ENCODE measurements at regions not wholly inside any gene's neighbourhood (a gene's known extent, or its start where the extent isn't known, plus 50 kb on each side); places are given as distances from the start of the nearest gene placed in this dataset.
"Not testable (repeated sequence)": the region's sequence is repeated elsewhere in the genome, so short reads cannot be mapped to it uniquely, and the experiment has no call there.

DNA sequence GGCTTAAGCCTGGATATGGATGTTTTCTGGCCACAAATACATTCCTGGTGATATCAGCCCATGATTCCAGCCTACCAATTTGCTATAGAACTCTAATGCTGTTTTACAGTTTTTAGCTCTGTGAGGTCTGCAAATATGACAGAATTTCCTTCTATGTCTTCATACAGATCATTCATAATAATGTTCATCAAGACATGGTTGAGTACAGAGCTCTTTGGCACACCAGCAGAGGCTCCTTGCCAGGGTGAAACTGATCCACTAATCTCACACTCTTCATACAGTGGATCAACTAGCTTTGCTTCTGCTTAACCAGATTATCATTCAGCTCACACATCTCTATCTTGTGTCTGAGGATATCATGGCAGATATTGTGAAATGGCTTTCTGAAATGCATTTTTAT lies 672.1 kb downstream of the STK39 start:
- TF ChIP-seq POLR2A (IDR thresholded peaks at IDR 0.05; ENCODE audit: low read depth, low read length) = no peak
- FAIRE-seq = no peak
- DNase-seq (ENCODE audit: insufficient read length, low spot score) = no peak

- DNase-seq (ENCODE audit: insufficient read length, low spot score) (no peak), FAIRE-seq (no peak)
- TF ChIP-seq POLR2A (IDR thresholded peaks at IDR 0.05; ENCODE audit: low read depth, low read length) = no peak
Observed at GRCh38 chr2:167572883-167573619, 674.3 kb downstream of the STK39 start.

GRCh38 chr2:167570370-167570769 lies 677.0 kb downstream of the STK39 start:
- FAIRE-seq (no peak), DNase-seq (ENCODE audit: insufficient read length, low spot score) (no peak)
- TF ChIP-seq POLR2A (IDR thresholded peaks at IDR 0.05; ENCODE audit: low read depth, low read length) = no peak

DNA sequence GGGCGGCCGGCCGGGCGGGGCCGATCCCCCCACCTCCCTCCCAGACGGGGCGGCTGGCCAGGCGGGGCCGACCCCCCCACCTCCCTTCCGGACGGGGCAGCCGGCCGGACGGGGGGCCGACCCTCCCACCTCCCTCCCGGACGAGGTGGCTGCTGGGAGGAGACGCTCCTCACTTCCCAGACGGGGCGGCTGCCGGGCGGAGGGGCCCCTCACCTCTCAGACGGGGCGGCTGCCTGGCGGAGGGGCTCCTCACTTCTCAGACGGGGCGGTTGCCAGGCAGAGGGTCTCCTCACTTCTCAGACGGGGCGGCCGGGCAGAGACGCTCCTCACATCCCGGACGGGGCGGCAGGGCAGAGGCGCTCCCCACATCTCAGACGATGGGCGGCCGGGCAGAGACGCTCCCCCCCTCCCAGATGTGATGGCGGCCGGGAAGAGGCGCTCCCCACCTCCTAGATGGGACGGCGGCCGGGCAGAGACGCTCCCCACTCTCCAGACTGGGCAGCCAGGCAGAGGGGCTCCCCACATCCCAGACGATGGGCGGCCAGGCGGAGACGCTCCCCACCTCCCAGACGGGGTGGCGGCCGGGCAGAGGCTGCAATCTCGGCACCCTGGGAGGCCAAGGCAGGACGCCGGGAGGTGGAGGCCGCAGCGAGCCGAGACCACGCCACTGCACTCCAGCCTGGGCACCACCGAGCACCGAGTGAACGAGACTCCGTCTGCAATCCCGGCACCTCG lies 675.8 kb downstream of the XIRP2 start:
- not testable (repeated sequence) for FAIRE-seq; DNase-seq (ENCODE audit: insufficient read length, low spot score)

- not testable (repeated sequence) for FAIRE-seq; DNase-seq (ENCODE audit: insufficient read length, low spot score)
Observed at GRCh38 chr2:167558272-167558991, 670.2 kb downstream of the XIRP2 start.

DNA sequence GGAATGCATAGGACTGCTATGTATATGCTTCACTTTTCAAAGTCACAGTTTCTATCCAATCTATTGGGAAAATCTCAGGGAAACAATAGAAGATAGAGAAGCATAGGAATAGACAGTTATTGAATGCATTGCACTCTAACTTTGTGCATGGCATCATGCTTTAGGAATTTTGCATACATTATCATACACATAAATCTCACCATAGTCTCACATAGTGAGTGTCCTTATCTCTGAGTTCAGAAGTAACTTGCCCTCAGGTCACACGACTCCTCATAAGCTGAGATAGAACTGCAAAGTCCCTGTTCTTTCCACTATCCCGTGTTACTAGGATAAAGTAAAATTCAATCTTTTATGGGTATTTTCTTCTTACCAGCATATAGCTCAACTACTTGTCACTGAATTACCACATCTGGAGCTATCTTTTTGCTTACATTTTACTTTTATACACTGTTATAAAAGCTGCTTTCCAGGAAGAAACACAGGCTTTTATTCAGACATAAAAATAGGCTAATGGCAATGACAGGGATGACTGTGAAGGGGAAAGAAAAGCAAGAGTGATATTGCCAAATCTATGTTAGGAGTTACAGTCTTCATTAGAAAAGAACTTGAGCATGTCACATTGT lies 666.9 kb downstream of the XIRP2 start:
- no peak for DNase-seq (ENCODE audit: insufficient read length, low spot score)
- TF ChIP-seq POLR2A (IDR thresholded peaks at IDR 0.05; ENCODE audit: low read depth, low read length) = no peak
- FAIRE-seq = no peak

DNA sequence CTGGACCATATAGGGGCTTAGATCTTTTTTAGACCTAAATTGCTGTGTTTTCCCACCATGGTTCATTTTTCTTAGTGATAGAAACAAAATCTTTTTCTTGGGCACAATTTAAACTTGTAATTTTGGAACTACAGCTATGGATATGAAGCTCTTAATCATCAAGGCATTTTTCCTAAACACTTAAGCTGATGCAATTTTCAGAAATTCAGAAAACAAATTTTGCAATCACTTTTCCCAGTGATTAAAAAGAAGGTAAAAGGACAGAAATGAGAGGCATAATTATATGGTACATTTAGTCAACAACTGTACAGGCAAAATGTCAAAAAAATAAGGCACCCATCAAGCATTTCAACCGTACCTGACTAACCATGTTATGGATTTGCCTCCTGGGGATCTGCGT lies 665.4 kb downstream of the XIRP2 start:
- no peak for FAIRE-seq

GRCh38 chr2:167551416-167551815 lies 663.1 kb downstream of the XIRP2 start:
- DNase-seq (ENCODE audit: insufficient read length, low spot score) (no peak), FAIRE-seq (no peak)
- no peak for TF ChIP-seq POLR2A (IDR thresholded peaks at IDR 0.05; ENCODE audit: low read depth, low read length)

More for the DNA sequence above, 665.4 kb downstream of the XIRP2 start:
- DNase-seq (ENCODE audit: insufficient read length, low spot score) = no peak
- TF ChIP-seq POLR2A (IDR thresholded peaks at IDR 0.05; ENCODE audit: low read depth, low read length) = no peak

DNA sequence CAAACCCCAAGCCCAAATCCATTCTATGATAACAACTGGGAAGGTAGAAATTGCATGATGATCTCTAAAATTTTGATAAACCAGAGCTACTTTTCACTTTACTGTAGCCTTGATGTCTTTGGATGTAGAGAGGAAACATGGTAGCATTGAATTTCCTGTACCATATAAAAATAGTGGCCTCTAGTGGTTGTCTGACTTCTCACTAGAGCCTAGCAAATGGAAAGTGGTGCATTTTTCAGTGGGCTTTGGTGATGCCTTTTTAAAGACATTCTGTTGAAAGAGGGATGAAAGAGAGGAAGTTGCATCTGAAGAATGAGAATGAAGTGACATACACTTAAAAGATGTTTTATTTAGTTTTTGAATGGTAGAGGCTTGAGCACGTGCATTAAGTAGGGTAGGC lies 662.2 kb downstream of the XIRP2 start:
- FAIRE-seq (no peak), DNase-seq (ENCODE audit: insufficient read length, low spot score) (peak; percentile 16)
- no peak for TF ChIP-seq POLR2A (IDR thresholded peaks at IDR 0.05; ENCODE audit: low read depth, low read length)

- FAIRE-seq = no peak
- TF ChIP-seq POLR2A (IDR thresholded peaks at IDR 0.05; ENCODE audit: low read depth, low read length) = no peak
- no peak for DNase-seq (ENCODE audit: insufficient read length, low spot score)
Observed at GRCh38 chr2:167548396-167548795, 660.1 kb downstream of the XIRP2 start.

DNA sequence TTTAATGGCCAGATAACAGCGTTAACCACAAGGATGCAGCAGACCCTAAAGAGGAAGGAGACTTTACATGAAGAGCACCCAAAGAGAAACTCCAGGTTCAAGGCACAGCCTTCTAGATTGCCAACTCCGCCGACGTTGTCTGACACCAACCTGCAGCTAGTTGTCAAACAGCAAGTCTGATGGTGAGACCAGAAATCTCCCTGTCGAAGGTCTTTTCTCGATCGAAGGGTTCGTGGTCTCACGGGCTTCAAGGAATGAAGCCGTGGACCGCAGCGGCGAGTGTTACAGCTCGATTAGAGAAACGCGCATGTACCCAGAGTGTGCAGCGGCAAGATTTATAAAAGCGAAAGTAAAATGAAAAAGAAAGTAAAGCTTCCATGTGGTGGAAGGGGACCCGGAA lies 656.3 kb downstream of the XIRP2 start:
- TF ChIP-seq POLR2A (IDR thresholded peaks at IDR 0.05; ENCODE audit: low read depth, low read length) = no peak
- FAIRE-seq (no peak), DNase-seq (ENCODE audit: insufficient read length, low spot score) (no peak)

DNA sequence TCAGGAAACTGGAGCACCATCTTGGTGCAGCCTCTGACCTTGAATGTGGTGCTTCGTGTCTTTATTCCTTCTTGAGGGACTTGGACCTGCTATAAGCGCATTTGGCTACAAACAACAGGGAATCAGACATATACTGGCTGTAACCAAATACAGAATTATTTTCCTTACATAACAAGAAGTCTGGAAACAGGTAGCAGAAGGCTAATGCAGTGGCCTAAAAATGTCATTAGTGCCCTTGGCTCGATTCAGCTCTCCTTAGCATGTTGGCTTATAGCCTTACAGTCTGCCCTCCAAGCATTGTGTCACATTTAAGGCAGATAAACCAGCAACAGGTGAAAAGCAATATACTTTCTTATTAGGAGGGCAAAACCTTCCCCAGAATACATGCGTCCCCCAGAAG lies 655.4 kb downstream of the XIRP2 start:
- no peak for DNase-seq (ENCODE audit: insufficient read length, low spot score)
- no peak for TF ChIP-seq POLR2A (IDR thresholded peaks at IDR 0.05; ENCODE audit: low read depth, low read length)
- FAIRE-seq = no peak

DNA sequence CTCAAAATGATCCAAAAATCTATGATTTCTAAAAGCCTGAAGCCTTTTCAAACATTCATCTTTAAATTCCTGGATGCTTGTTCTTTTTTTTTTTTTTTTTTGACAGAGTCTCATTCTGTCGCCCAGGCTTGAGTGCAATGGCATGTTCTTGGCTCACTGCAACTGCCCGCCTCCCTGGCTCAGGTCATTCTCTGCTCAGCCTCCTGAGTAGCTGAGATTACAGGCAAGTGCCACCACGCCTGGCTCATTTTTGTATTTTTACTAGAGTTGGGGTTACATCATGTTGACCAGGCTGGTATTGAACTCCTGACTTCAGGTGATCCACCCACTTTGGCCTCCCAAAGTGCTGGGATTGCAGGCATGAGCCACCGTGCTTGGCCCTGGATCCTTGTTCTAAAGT lies 649.5 kb downstream of the XIRP2 start:
- no peak for TF ChIP-seq POLR2A (IDR thresholded peaks at IDR 0.05; ENCODE audit: low read depth, low read length)
- FAIRE-seq (no peak), DNase-seq (ENCODE audit: insufficient read length, low spot score) (no peak)

DNA sequence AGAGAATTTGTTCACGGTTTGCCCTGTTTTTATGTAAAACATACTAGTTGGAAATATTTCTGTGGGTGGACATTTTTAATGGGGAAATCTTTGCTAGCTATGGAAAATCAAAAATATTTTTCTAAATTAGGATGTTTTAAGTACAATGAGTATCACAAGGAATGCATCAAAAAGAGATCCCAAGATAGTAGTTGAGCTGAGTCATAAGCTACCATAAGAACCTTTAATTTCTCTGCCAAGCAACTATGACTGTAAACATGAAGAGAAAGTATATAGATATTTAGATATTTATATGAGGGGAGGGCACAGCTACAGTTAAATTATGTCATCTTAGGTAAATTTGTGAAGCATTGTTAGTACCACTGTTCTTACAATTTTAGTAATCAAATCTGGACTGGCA lies 646.2 kb downstream of the XIRP2 start:
- DNase-seq (ENCODE audit: insufficient read length, low spot score) (no peak), FAIRE-seq (no peak)
- TF ChIP-seq POLR2A (IDR thresholded peaks at IDR 0.05; ENCODE audit: low read depth, low read length) = no peak

Measured in H54 (cell line).